HG03378 (cell line): ENCODE measurements at regions not wholly inside any gene's neighbourhood (a gene's known extent, or its start where the extent isn't known, plus 50 kb on each side); places are given as distances from the start of the nearest gene placed in this dataset.
"Not testable (repeated sequence)": the region's sequence is repeated elsewhere in the genome, so short reads cannot be mapped to it uniquely, and the experiment has no call there.

Experiments used
- ATAC-seq: cut with Tn5 transposase; IDR thresholded peaks from one replicate; pipeline ENCODE4 v1.9.1; 2021; ENCODE audit warnings: mild to moderate bottlenecking, moderate library complexity; ENCODE audit not compliant: unreplicated experiment

- ATAC-seq: no peak
Observed at GRCh38 chr18:22694954-22695353, 238.2 kb upstream of the RBBP8 start.

- no peak for ATAC-seq
Observed at GRCh38 chr18:22695674-22696073, 237.5 kb upstream of the RBBP8 start.

GRCh38 chr18:22697561-22697960 is 235.6 kb upstream of the RBBP8 start:
- no peak for ATAC-seq

- no peak for ATAC-seq
Observed at GRCh38 chr18:22698711-22699110, 234.4 kb upstream of the RBBP8 start.

GRCh38 chr18:22699629-22700028 is 233.5 kb upstream of the RBBP8 start:
- ATAC-seq: no peak

GRCh38 chr18:22700920-22701319 is 232.2 kb upstream of the RBBP8 start:
- ATAC-seq: no peak

GRCh38 chr18:22701326-22701725 is 231.8 kb upstream of the RBBP8 start:
- ATAC-seq: no peak

GRCh38 chr18:22701795-22702194 is 231.3 kb upstream of the RBBP8 start:
- ATAC-seq: no peak

- no peak for ATAC-seq
Observed at GRCh38 chr18:22702806-22703205, 230.3 kb upstream of the RBBP8 start.

- peak; percentile 84 for ATAC-seq
Observed at GRCh38 chr18:22703883-22704585, 229.1 kb upstream of the RBBP8 start.

GRCh38 chr18:22704586-22704918 is 228.6 kb upstream of the RBBP8 start:
- ATAC-seq: no peak

GRCh38 chr18:22705328-22705727 is 227.8 kb upstream of the RBBP8 start:
- ATAC-seq: no peak

GRCh38 chr18:22706025-22706424 is 227.1 kb upstream of the RBBP8 start:
- not testable (repeated sequence) for ATAC-seq

- ATAC-seq: no peak
Observed at GRCh38 chr18:22709288-22710060, 223.7 kb upstream of the RBBP8 start.

- ATAC-seq: no peak
Observed at GRCh38 chr18:22710673-22711191, 222.4 kb upstream of the RBBP8 start.

- ATAC-seq: no peak
Observed at GRCh38 chr18:22711192-22711685, 221.9 kb upstream of the RBBP8 start.

- ATAC-seq: no peak
Observed at GRCh38 chr18:22713511-22713910, 219.6 kb upstream of the RBBP8 start.

GRCh38 chr18:22717536-22717935 is 215.6 kb upstream of the RBBP8 start:
- not testable (repeated sequence) for ATAC-seq

GRCh38 chr18:22723221-22723620 is 209.9 kb upstream of the RBBP8 start:
- no peak for ATAC-seq

- ATAC-seq: no peak
Observed at GRCh38 chr18:22723773-22724172, 209.4 kb upstream of the RBBP8 start.

GRCh38 chr18:22726469-22726868 is 206.7 kb upstream of the RBBP8 start:
- no peak for ATAC-seq

- ATAC-seq: no peak
Observed at GRCh38 chr18:22728016-22728415, 205.1 kb upstream of the RBBP8 start.
